Spleen (tissue), 11 donors: ENCODE measurements at regions not wholly inside any gene's neighbourhood (a gene's known extent, or its start where the extent isn't known, plus 50 kb on each side); places are given as distances from the start of the nearest gene placed in this dataset.

ENCODE experiments used
- DNase-seq: peaks from one replicate; pipeline ENCODE4 v3.0.0-alpha.2; 2020
- H3K27ac ChIP-seq, 8 donors: fragments of 200-600 bp; sonication (generic) in 7 of 8; 1 replicate in 4 of 8; 2 replicates in 4 of 8; pipeline versions ENCODE4 v1.5.0 to v1.8.0; 2016 to 2021; ENCODE audit warnings: inconsistent platforms in 4 of 8, mild to moderate bottlenecking in 4 of 8, moderate library complexity in 1 of 8
- H3K27me3 ChIP-seq, 7 donors: fragments of 200-600 bp; sonication (generic) in 6 of 7; replicated peaks in 1 of 7; 1 replicate in 4 of 7; 2 replicates in 3 of 7; pipeline versions ENCODE4 v1.5.0 to v1.8.0; 2016 to 2021; ENCODE audit warnings: inconsistent platforms in 3 of 7, mild to moderate bottlenecking in 1 of 7
- H3K36me3 ChIP-seq, 6 donors: fragments of 200-600 bp; sonication (generic) in 5 of 6; 1 replicate in 4 of 6; 2 replicates in 2 of 6; pipeline versions ENCODE4 v1.5.0 to v1.8.0; 2016 to 2021; ENCODE audit warnings: inconsistent platforms in 2 of 6
- H3K4me1 ChIP-seq, 6 donors: fragments of 200-600 bp; sonication (generic) in 5 of 6; 1 replicate in 3 of 6; 2 replicates in 3 of 6; pipeline versions ENCODE4 v1.5.0 to v1.8.0; 2016 to 2021; ENCODE audit warnings: inconsistent platforms in 3 of 6
- H3K4me3 ChIP-seq, 8 donors: fragments of 200-600 bp; sonication (generic) in 7 of 8; 1 replicate in 4 of 8; 2 replicates in 4 of 8; pipeline versions ENCODE4 v1.5.0 to v1.8.0; 2016 to 2021; ENCODE audit warnings: inconsistent platforms in 4 of 8, mild to moderate bottlenecking in 4 of 8, moderate library complexity in 2 of 8
- H3K9me3 ChIP-seq, 8 donors: fragments of 200-600 bp; sonication (generic) in 7 of 8; 1 replicate in 4 of 8; 2 replicates in 4 of 8; pipeline versions ENCODE4 v1.5.0 to v1.8.0; 2016 to 2021; ENCODE audit warnings: inconsistent platforms in 4 of 8
- CTCF ChIP-seq, 11 experiments: fragments of 200-600 bp in 7 of 11; fragments of 450-650 bp in 4 of 11; sonication (generic) in 4 of 11; IDR thresholded peaks in 8 of 11; conservative IDR thresholded peaks in 3 of 11; 1 replicate in 7 of 11; 2 replicates in 4 of 11; pipeline versions ENCODE4 v1.4.0 to v1.8.0; 2016 to 2021; ENCODE audit warnings: antibody characterized with exemption in 11 of 11, inconsistent platforms in 4 of 11, mild to moderate bottlenecking in 1 of 11
- POLR2A ChIP-seq, 3 donors: fragments of 450-650 bp; IDR thresholded peaks; one replicate each; pipeline ENCODE4 v1.5.1; 2017; ENCODE audit warnings: antibody characterized with exemption in 3 of 3, mild to moderate bottlenecking in 1 of 3
- POLR2AphosphoS5 ChIP-seq, 3 donors: sonication (generic); formaldehyde crosslinking; IDR thresholded peaks; one replicate each; pipeline ENCODE4 v1.5.1; 2017; ENCODE audit warnings: antibody characterized with exemption in 3 of 3
- WGBS, 5 donors: extraction: QIAGEN DNeasy Blood & Tissue Kit in 3 of 5; methylation state at CpG; one replicate each; pipeline versions ENCODE4 v1.1.5 to v1.1.7; 2013 to 2018; 5-methylcytosine and 5-hydroxymethylcytosine counted together
- intact Hi-C: fragments of 100-400 bp; cut with DNase I; formaldehyde crosslinking; loops from one replicate; pipeline ENCODE4 v1.15.0; 2023; ENCODE audit warnings: low total_unique reads
- donor health status: healthy with polysubstance abuse.
- donor health status: DM: no; HTN: no; CAD: no; lungs with moderate emphysema.
- donor health status: DM: no; HTN: no; CAD: no.
- donor health status: Bipolar disorder and iron deficiency.
- donor health status: healthy.
- donor health status: DM: no; HTN: no; CAD: no.
- donor health status: DM: yes; HTN: yes; CAD: no.

GRCh38 chr14:89504091-89504490 lies 87.1 kb upstream of the FOXN3 start:
- TF ChIP-seq POLR2AphosphoS5 (IDR thresholded peaks at IDR 0.05) (no peak), POLR2A (IDR thresholded peaks at IDR 0.05) (no peak)
- intact Hi-C loops, result no loop called here

GRCh38 chr14:89503431-89503996 lies 86.5 kb upstream of the FOXN3 start:
- TF ChIP-seq CTCF (IDR thresholded peaks at IDR 0.05 in 8 of 11, conservative IDR thresholded peaks at IDR 0.05 in 3 of 11) (no peak), POLR2AphosphoS5 (IDR thresholded peaks at IDR 0.05) (no peak), POLR2A (IDR thresholded peaks at IDR 0.05) (no peak)
- peak; percentile 47 for DNase-seq
- H3K36me3 ChIP-seq, result peaks cover 0 to 15% (median 3%) of the 10 kb centered on the region in 6 donors

More at GRCh38 chr14:89504091-89504490, 87.1 kb upstream of the FOXN3 start:
- 56 to 83% (median 68%) methylated on average over 3 of the region's 3 CpGs for WGBS, 5 donors
- Histone ChIP-seq H3K4me1 (peaks cover 5 to 48% (median 15%) of the 10 kb centered on the region in 6 donors), H3K36me3 (peaks cover 0 to 15% (median 3%) of the 10 kb centered on the region in 6 donors), H3K27ac (peak overlapping the region in 3 of 8 donors; percentile 27 to 39 (median 32)), H3K4me3 (no peak overlapping the region), H3K9me3 (no peaks in the 10 kb centered on the region), H3K27me3 (no peaks in the 10 kb centered on the region)
- DNase-seq, result peak; percentile 28

GRCh38 chr14:89502966-89503365 lies 85.9 kb upstream of the FOXN3 start:
- TF ChIP-seq CTCF (IDR thresholded peaks at IDR 0.05 in 8 of 11, conservative IDR thresholded peaks at IDR 0.05 in 3 of 11) (no peak), POLR2AphosphoS5 (IDR thresholded peaks at IDR 0.05) (no peak), POLR2A (IDR thresholded peaks at IDR 0.05) (no peak)
- 79 to 85% (median 83%) methylated on average over 5 of the region's 5 CpGs for WGBS, 5 donors
- no peaks in the 10 kb centered on the region for H3K27me3 ChIP-seq
- DNase-seq, result no peak
- intact Hi-C loops, result no loop called here
- H3K4me1 ChIP-seq, result peaks cover 4 to 46% (median 18%) of the 10 kb centered on the region in 6 donors
- no peaks in the 10 kb centered on the region for H3K9me3 ChIP-seq
- H3K4me3 ChIP-seq, result no peak overlapping the region
- no peak overlapping the region for H3K27ac ChIP-seq
- peaks cover 0 to 15% (median 3%) of the 10 kb centered on the region in 6 donors for H3K36me3 ChIP-seq

More at GRCh38 chr14:89503431-89503996, 86.5 kb upstream of the FOXN3 start:
- H3K4me3 ChIP-seq, result no peak overlapping the region
- WGBS, 5 donors, result 62 to 75% (median 70%) methylated on average over 10 of the region's 10 CpGs
- peaks cover 5 to 50% (median 18%) of the 10 kb centered on the region in 6 donors for H3K4me1 ChIP-seq
- H3K27ac ChIP-seq, result no peak overlapping the region
- H3K27me3 ChIP-seq, result no peaks in the 10 kb centered on the region
- no peaks in the 10 kb centered on the region for H3K9me3 ChIP-seq
- intact Hi-C loops, result no loop called here

- peaks cover 0 to 15% (median 3%) of the 10 kb centered on the region in 6 donors for H3K36me3 ChIP-seq
- 87 to 99% (median 93%) methylated on average over 4 of the region's 4 CpGs for WGBS, 5 donors
- H3K9me3 ChIP-seq, result no peaks in the 10 kb centered on the region
- no peak overlapping the region for H3K27ac ChIP-seq
- no peak overlapping the region for H3K4me3 ChIP-seq
- intact Hi-C loops, result no loop called here
- no peak for DNase-seq
- no peaks in the 10 kb centered on the region for H3K27me3 ChIP-seq
- TF ChIP-seq POLR2A (IDR thresholded peaks at IDR 0.05) (no peak), CTCF (IDR thresholded peaks at IDR 0.05 in 8 of 11, conservative IDR thresholded peaks at IDR 0.05 in 3 of 11) (no peak), POLR2AphosphoS5 (IDR thresholded peaks at IDR 0.05) (no peak)
- peaks cover 2 to 35% (median 18%) of the 10 kb centered on the region in 6 donors for H3K4me1 ChIP-seq
Measured at GRCh38 chr14:89501381-89501780, 84.3 kb upstream of the FOXN3 start.
